OCI-LY1 (cell line): ENCODE measurements at regions not wholly inside any gene's neighbourhood (a gene's known extent, or its start where the extent isn't known, plus 50 kb on each side); places are given as distances from the start of the nearest gene placed in this dataset.
"Not testable (repeated sequence)": the region's sequence is repeated elsewhere in the genome, so short reads cannot be mapped to it uniquely, and the experiment has no call there.

Experiments used
- H2AFZ ChIP-seq: fragments of 200-600 bp; sonication (generic), shearing (Covaris generic); 2 replicates; pipeline ENCODE4 v1.6.0; 2014; ENCODE audit warnings: antibody characterized with exemption, mild to moderate bottlenecking, low read length
- H3F3A ChIP-seq: fragments of 200-600 bp; sonication (generic), shearing (Covaris generic); 2 replicates; pipeline ENCODE4 v1.6.0; 2014; ENCODE audit warnings: mild to moderate bottlenecking, antibody characterized with exemption, low read length, moderate library complexity; ENCODE audit not compliant: insufficient read depth
- H3K27ac ChIP-seq: fragments of 200-600 bp; sonication (generic); 2 replicates; pipeline ENCODE4 v1.5.1; 2014; ENCODE audit warnings: low read length, mixed run types, mild to moderate bottlenecking, low read depth; ENCODE audit not compliant: poor library complexity, severe bottlenecking
- H3K27me3 ChIP-seq: fragments of 200-600 bp; sonication (generic); 2 replicates; pipeline ENCODE4 v1.6.0; 2014; ENCODE audit warnings: antibody characterized with exemption, mild to moderate bottlenecking, low read length, moderate library complexity; ENCODE audit not compliant: insufficient read depth
- H3K36me3 ChIP-seq: fragments of 200-600 bp; sonication (generic); 2 replicates; pipeline ENCODE4 v1.6.1; 2014; ENCODE audit warnings: mild to moderate bottlenecking, antibody characterized with exemption, low read length, moderate library complexity, mixed read lengths; ENCODE audit not compliant: insufficient read depth
- H3K4me1 ChIP-seq: fragments of 200-600 bp; sonication (generic); 2 replicates; pipeline ENCODE4 v1.5.1; 2014; ENCODE audit warnings: mild to moderate bottlenecking, low read length, moderate library complexity; ENCODE audit not compliant: insufficient read depth, severe bottlenecking
- H3K4me2 ChIP-seq: fragments of 200-600 bp; sonication (generic), shearing (Covaris generic); 2 replicates; pipeline ENCODE4 v1.6.1; 2014; ENCODE audit warnings: low read length
- H3K4me3 ChIP-seq: fragments of 200-600 bp; sonication (generic); 2 replicates; pipeline ENCODE4 v1.5.1; 2014; ENCODE audit warnings: low read length, low read depth, mild to moderate bottlenecking, mixed read lengths; ENCODE audit not compliant: poor library complexity, severe bottlenecking
- H3K79me2 ChIP-seq: fragments of 200-600 bp; shearing (Covaris generic); 2 replicates; pipeline ENCODE4 v1.6.1; 2016; ENCODE audit warnings: mixed run types, low read length, mixed read lengths; ENCODE audit not compliant: insufficient read depth
- H3K9ac ChIP-seq: fragments of 200-600 bp; sonication (generic), shearing (Covaris generic); 2 replicates; pipeline ENCODE4 v1.6.1; 2014; ENCODE audit warnings: mild to moderate bottlenecking, low read length, mixed read lengths
- H3K9me2 ChIP-seq: fragments of 200-600 bp; sonication (generic), shearing (Covaris generic); 2 replicates; pipeline ENCODE4 v1.6.1; 2014; ENCODE audit warnings: low read depth, mild to moderate bottlenecking, low read length, mixed read lengths
- H3K9me3 ChIP-seq: fragments of 200-600 bp; shearing (Covaris generic); 2 replicates; pipeline ENCODE4 v1.6.1; 2014; ENCODE audit warnings: low read length, mixed read lengths
- H4K20me1 ChIP-seq: fragments of 200-600 bp; sonication (generic), shearing (Covaris generic); 2 replicates; pipeline ENCODE4 v1.6.0; 2016; ENCODE audit warnings: mild to moderate bottlenecking, low read length; ENCODE audit not compliant: insufficient read depth
- EZH2 ChIP-seq: fragments of 200-600 bp; sonication (generic), shearing (Covaris generic); IDR thresholded peaks from 2 replicates; pipeline ENCODE4 v1.8.0; 2017; ENCODE audit warnings: borderline replicate concordance, mixed run types, mild to moderate bottlenecking, antibody characterized with exemption, low read length, moderate library complexity, mixed read lengths
- TF ChIP-seq, protein P1 (sequence below): fragments of 200-600 bp; sonication (generic), shearing (Covaris generic); IDR thresholded peaks from 2 replicates; pipeline ENCODE4 v1.5.1; 2017; ENCODE audit warnings: mild to moderate bottlenecking, antibody characterized with exemption, low read length, moderate library complexity, mixed read lengths

DNA sequence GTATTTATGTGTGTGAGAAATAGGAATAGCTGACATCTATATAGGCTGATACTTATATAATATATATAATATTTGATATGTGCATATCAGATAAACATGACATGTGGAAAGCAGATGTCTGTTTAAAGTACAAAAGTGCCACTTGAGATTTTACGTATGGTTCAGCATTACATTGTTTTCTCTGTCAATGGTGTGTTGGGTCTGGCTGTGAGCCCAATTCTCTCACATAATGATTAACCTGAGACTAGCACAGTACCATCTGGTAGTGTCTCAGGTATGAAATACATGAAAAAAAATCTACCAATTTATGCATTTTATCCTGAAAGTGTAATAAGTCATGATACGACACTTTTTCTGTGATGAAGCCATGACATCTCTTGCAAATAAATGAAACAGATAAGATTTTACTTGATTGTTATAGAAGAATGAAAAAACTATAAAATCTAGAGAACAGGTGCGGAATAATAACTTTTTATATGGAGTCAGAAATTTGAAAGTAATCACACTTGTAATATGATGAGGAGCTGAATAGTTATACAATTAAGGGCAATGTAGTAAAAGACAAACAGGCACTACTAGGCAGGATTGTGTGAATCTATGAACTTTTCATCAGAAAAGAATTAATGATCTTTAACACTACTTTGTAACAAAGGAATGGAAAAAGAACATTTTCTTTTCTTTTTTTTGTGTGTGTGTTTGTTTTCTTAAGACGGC is 1405.0 kb downstream of the OLFM4 start:
- no peak overlapping the region for H3K27ac ChIP-seq

GRCh38 chr13:54440853-54441400 is 1412.3 kb downstream of the OLFM4 start:
- not testable (repeated sequence) for H3K9ac ChIP-seq, H3K4me1 ChIP-seq, H3K4me3 ChIP-seq, H3K36me3 ChIP-seq, H3K9me3 ChIP-seq, H3F3A ChIP-seq, H2AFZ ChIP-seq, H3K9me2 ChIP-seq, H3K27ac ChIP-seq, H3K79me2 ChIP-seq, H4K20me1 ChIP-seq, H3K4me2 ChIP-seq, H3K27me3 ChIP-seq

More for the DNA sequence above, 1405.0 kb downstream of the OLFM4 start:
- Histone ChIP-seq H3K4me2 (no peak overlapping the region), H3K4me1 (no peaks in the 10 kb centered on the region), H3K9me2 (no peaks in the 10 kb centered on the region), H3K4me3 (no peak overlapping the region), H3K9me3 (no peaks in the 10 kb centered on the region), H3K9ac (no peak overlapping the region), H3K79me2 (no peaks in the 10 kb centered on the region), H3K27me3 (no peaks in the 10 kb centered on the region), H3K36me3 (no peaks in the 10 kb centered on the region), H2AFZ (no peak overlapping the region), H4K20me1 (no peaks in the 10 kb centered on the region), H3F3A (no peaks in the 10 kb centered on the region)
- no peak for TF ChIP-seq EZH2
- TF ChIP-seq, protein P1, sequence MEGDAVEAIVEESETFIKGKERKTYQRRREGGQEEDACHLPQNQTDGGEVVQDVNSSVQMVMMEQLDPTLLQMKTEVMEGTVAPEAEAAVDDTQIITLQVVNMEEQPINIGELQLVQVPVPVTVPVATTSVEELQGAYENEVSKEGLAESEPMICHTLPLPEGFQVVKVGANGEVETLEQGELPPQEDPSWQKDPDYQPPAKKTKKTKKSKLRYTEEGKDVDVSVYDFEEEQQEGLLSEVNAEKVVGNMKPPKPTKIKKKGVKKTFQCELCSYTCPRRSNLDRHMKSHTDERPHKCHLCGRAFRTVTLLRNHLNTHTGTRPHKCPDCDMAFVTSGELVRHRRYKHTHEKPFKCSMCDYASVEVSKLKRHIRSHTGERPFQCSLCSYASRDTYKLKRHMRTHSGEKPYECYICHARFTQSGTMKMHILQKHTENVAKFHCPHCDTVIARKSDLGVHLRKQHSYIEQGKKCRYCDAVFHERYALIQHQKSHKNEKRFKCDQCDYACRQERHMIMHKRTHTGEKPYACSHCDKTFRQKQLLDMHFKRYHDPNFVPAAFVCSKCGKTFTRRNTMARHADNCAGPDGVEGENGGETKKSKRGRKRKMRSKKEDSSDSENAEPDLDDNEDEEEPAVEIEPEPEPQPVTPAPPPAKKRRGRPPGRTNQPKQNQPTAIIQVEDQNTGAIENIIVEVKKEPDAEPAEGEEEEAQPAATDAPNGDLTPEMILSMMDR = no peak

GRCh38 chr13:54445453-54445852 is 1416.8 kb downstream of the OLFM4 start:
- TF ChIP-seq, protein P1 = no peak
- TF ChIP-seq EZH2 = no peak

GRCh38 chr13:54445865-54446264 is 1417.3 kb downstream of the OLFM4 start:
- Histone ChIP-seq H3K27ac (no peak overlapping the region), H3K9ac (no peak overlapping the region), H3K36me3 (no peaks in the 10 kb centered on the region), H3K9me2 (no peaks in the 10 kb centered on the region), H3K9me3 (no peaks in the 10 kb centered on the region), H3K4me3 (no peak overlapping the region), H4K20me1 (no peaks in the 10 kb centered on the region), H3F3A (no peaks in the 10 kb centered on the region), H3K27me3 (no peaks in the 10 kb centered on the region), H3K79me2 (no peaks in the 10 kb centered on the region), H2AFZ (no peak overlapping the region), H3K4me1 (no peaks in the 10 kb centered on the region), H3K4me2 (no peak overlapping the region)
- no peak for TF ChIP-seq EZH2
- TF ChIP-seq, protein P1 = no peak

More at GRCh38 chr13:54445453-54445852, 1416.8 kb downstream of the OLFM4 start:
- Histone ChIP-seq H3K4me1 (no peaks in the 10 kb centered on the region), H3K4me3 (no peak overlapping the region), H3K4me2 (no peak overlapping the region), H4K20me1 (no peaks in the 10 kb centered on the region), H3K27me3 (no peaks in the 10 kb centered on the region), H3K9me2 (no peaks in the 10 kb centered on the region), H3K9ac (no peak overlapping the region), H3F3A (no peaks in the 10 kb centered on the region), H2AFZ (no peak overlapping the region), H3K9me3 (no peaks in the 10 kb centered on the region), H3K36me3 (no peaks in the 10 kb centered on the region), H3K27ac (no peak overlapping the region), H3K79me2 (no peaks in the 10 kb centered on the region)
